CD14-positive monocyte (primary cell): ENCODE measurements at regions not wholly inside any gene's neighbourhood (a gene's known extent, or its start where the extent isn't known, plus 50 kb on each side); places are given as distances from the start of the nearest gene placed in this dataset.
A peak's percentile ranks its signal among the peaks of the same experiment; 100 is the strongest.

Experiments
- DNase-seq, 3 donors: peaks; one replicate each; pipeline ENCODE4 v3.0.0-alpha.2; 2011 to 2022
- H2AFZ ChIP-seq: 2 replicates; pipeline ENCODE4 v1.6.0; 2012; ENCODE audit warnings: mild to moderate bottlenecking, low read depth, low read length, inconsistent platforms; ENCODE audit not compliant: insufficient read depth, poor library complexity, severe bottlenecking
- H3K27ac ChIP-seq, 2 donors: 1 replicate in 1 of 2; 2 replicates in 1 of 2; pipeline ENCODE4 v1.5.1; 2012 to 2013; ENCODE audit warnings: low read length in 2 of 2, control low read depth in 1 of 2, inconsistent platforms in 1 of 2, low read depth in 1 of 2, mild to moderate bottlenecking in 1 of 2
- H3K27me3 ChIP-seq, 2 donors: one replicate each; pipeline versions ENCODE4 v1.6.0 to v1.6.1; 2011 to 2013; ENCODE audit warnings: low read length in 2 of 2; ENCODE audit not compliant: control insufficient read depth in 2 of 2, insufficient read depth in 2 of 2
- H3K36me3 ChIP-seq, 2 donors: replicated peaks in 1 of 2; 1 replicate in 1 of 2; 2 replicates in 1 of 2; pipeline versions ENCODE4 v1.5.1 to v1.6.1; 2012 to 2013; ENCODE audit warnings: low read length in 2 of 2, control low read depth in 1 of 2, inconsistent platforms in 1 of 2, mild to moderate bottlenecking in 1 of 2; ENCODE audit not compliant: insufficient read depth in 2 of 2, control insufficient read depth in 1 of 2
- H3K4me1 ChIP-seq, 2 donors: 1 replicate in 1 of 2; 2 replicates in 1 of 2; pipeline versions ENCODE4 v1.5.1 to v1.6.1; 2012 to 2013; ENCODE audit warnings: low read length in 2 of 2, control low read depth in 1 of 2, inconsistent platforms in 1 of 2, mild to moderate bottlenecking in 1 of 2, moderate library complexity in 1 of 2; ENCODE audit not compliant: insufficient read depth in 2 of 2, control insufficient read depth in 1 of 2
- H3K4me2 ChIP-seq: replicated peaks from 2 replicates; pipeline ENCODE3; 2012; ENCODE audit warnings: low read length, moderate library complexity, mild to moderate bottlenecking; ENCODE audit not compliant: poor library complexity, severe bottlenecking; ENCODE audit errors: extremely low read depth
- H3K4me3 ChIP-seq, 3 experiments: fragments of 200-600 bp in 1 of 3; sonication (generic) in 1 of 3; replicated peaks in 1 of 3; 1 replicate in 2 of 3; 2 replicates in 1 of 3; pipeline ENCODE4 v1.5.1; 2011 to 2013; ENCODE audit warnings: low read length in 3 of 3, mild to moderate bottlenecking in 3 of 3, control low read depth in 2 of 3, low read depth in 2 of 3, inconsistent platforms in 1 of 3, moderate library complexity in 1 of 3
- H3K79me2 ChIP-seq: 2 replicates; pipeline ENCODE4 v1.6.0; 2012; ENCODE audit warnings: mild to moderate bottlenecking, control low read depth, inconsistent platforms, low read length, moderate library complexity; ENCODE audit not compliant: insufficient read depth
- H3K9ac ChIP-seq: 2 replicates; pipeline ENCODE4 v1.6.0; 2017; ENCODE audit warnings: low read length, mild to moderate bottlenecking; ENCODE audit not compliant: insufficient read depth, poor library complexity, severe bottlenecking
- H3K9me3 ChIP-seq, 2 donors: replicated peaks in 1 of 2; 1 replicate in 1 of 2; 2 replicates in 1 of 2; pipeline versions ENCODE4 v1.5.1 to v1.6.1; 2012 to 2013; ENCODE audit warnings: low read length in 2 of 2, control low read depth in 1 of 2; ENCODE audit not compliant: control insufficient read depth in 1 of 2, insufficient read depth in 1 of 2
- H4K20me1 ChIP-seq: 2 replicates; pipeline ENCODE4 v1.6.0; 2012; ENCODE audit warnings: mild to moderate bottlenecking, low read length, control low read depth, moderate library complexity; ENCODE audit not compliant: insufficient read depth
- H3K27ac Mint-ChIP-seq, 7 donors: one replicate each; pipeline ENCODE4 v1.8.0; 2020; ENCODE audit warnings: mild to moderate bottlenecking in 7 of 7, mixed read lengths in 7 of 7, moderate library complexity in 6 of 7, inconsistent platforms in 2 of 7
- H3K27me3 Mint-ChIP-seq, 3 donors: one replicate each; pipeline ENCODE4 v1.8.0; 2021 to 2022; ENCODE audit warnings: low read depth in 3 of 3, mild to moderate bottlenecking in 3 of 3, mixed read lengths in 3 of 3, moderate library complexity in 3 of 3, inconsistent platforms in 1 of 3
- H3K36me3 Mint-ChIP-seq, 2 donors: one replicate each; pipeline ENCODE4 v1.8.0; 2020; ENCODE audit warnings: mixed read lengths in 2 of 2, inconsistent platforms in 1 of 2, mild to moderate bottlenecking in 1 of 2
- H3K4me1 Mint-ChIP-seq: one replicate; pipeline ENCODE4 v1.8.0; 2020; ENCODE audit warnings: mild to moderate bottlenecking, mixed read lengths
- H3K4me3 Mint-ChIP-seq, 2 donors: one replicate each; pipeline ENCODE4 v1.8.0; 2020; ENCODE audit warnings: mild to moderate bottlenecking in 2 of 2, mixed read lengths in 2 of 2, moderate library complexity in 1 of 2
- H3K9me3 Mint-ChIP-seq, 7 donors: one replicate each; pipeline ENCODE4 v1.8.0; 2020 to 2022; ENCODE audit warnings: mixed read lengths in 7 of 7, mild to moderate bottlenecking in 6 of 7, moderate library complexity in 6 of 7, inconsistent platforms in 2 of 7
- CTCF ChIP-seq: fragments of 200-600 bp; IDR thresholded peaks from one replicate; pipeline ENCODE4 v1.8.0; 2022; ENCODE audit warnings: antibody characterized with exemption, mild to moderate bottlenecking
- whole genome bisulfite sequencing: methylation state at CpG from one replicate; pipeline ENCODE4 v1.1.5; 2013; ENCODE audit warnings: missing lambda C conversion rate; ENCODE audit not compliant: insufficient coverage; 5-methylcytosine and 5-hydroxymethylcytosine counted together
- intact Hi-C, 2 donors: fragments of 100-400 bp; cut with micrococcal nuclease; formaldehyde crosslinking; loops; one replicate each; pipeline versions ENCODE4 v1.15.0 to v1.15.1; 2023

- no peaks in the 10 kb centered on the region for H3K4me1 ChIP-seq
- no peaks in the 10 kb centered on the region for H3K79me2 ChIP-seq
- intact Hi-C loops, result no loop called here
- H3K27me3 Mint-ChIP-seq, result peaks cover 0 to 2% (median 0%) of the 10 kb centered on the region in 3 donors
- no peak overlapping the region for H3K4me3 Mint-ChIP-seq
- no peaks in the 10 kb centered on the region for H3K36me3 ChIP-seq
- H4K20me1 ChIP-seq, result no peaks in the 10 kb centered on the region
- peak overlapping the region in 1 of 7 donors; percentile 26 for H3K27ac Mint-ChIP-seq
- no peaks in the 10 kb centered on the region for H3K4me1 Mint-ChIP-seq
- no peak for TF ChIP-seq CTCF
- no peak for DNase-seq
- no peaks in the 10 kb centered on the region for H3K36me3 Mint-ChIP-seq
- no peak overlapping the region for H3K4me3 ChIP-seq
- H3K9ac ChIP-seq, result no peak overlapping the region
- H3K9me3 ChIP-seq, result no peaks in the 10 kb centered on the region
- peaks cover 0 to 11% (median 5%) of the 10 kb centered on the region in 7 donors for H3K9me3 Mint-ChIP-seq
- no peak overlapping the region for H2AFZ ChIP-seq
- no peaks in the 10 kb centered on the region for H3K27me3 ChIP-seq
- H3K4me2 ChIP-seq, result no peak overlapping the region
- H3K27ac ChIP-seq, result no peak overlapping the region
These were observed 226.5 kb downstream of the IRS1 start for GRCh38 chr2:226573158-226573557.

- Histone ChIP-seq H3K36me3 (no peaks in the 10 kb centered on the region), H3K4me3 (no peak overlapping the region), H2AFZ (no peak overlapping the region), H3K9me3 (no peaks in the 10 kb centered on the region), H3K4me2 (no peak overlapping the region), H3K27me3 (no peaks in the 10 kb centered on the region), H3K9ac (no peak overlapping the region), H3K79me2 (no peaks in the 10 kb centered on the region), H3K27ac (no peak overlapping the region), H4K20me1 (no peaks in the 10 kb centered on the region), H3K4me1 (no peaks in the 10 kb centered on the region)
- no peak overlapping the region for H3K27ac Mint-ChIP-seq
- peaks cover 0 to 5% (median 0%) of the 10 kb centered on the region in 7 donors for H3K9me3 Mint-ChIP-seq
- no peak for TF ChIP-seq CTCF
- H3K4me1 Mint-ChIP-seq, result no peaks in the 10 kb centered on the region
- H3K27me3 Mint-ChIP-seq, result peaks cover 0 to 3% (median 2%) of the 10 kb centered on the region in 3 donors
- no peak overlapping the region for H3K4me3 Mint-ChIP-seq
- no peaks in the 10 kb centered on the region for H3K36me3 Mint-ChIP-seq
- no peak for DNase-seq
- 100% methylated on average over 1 of the region's 5 CpGs for WGBS
- intact Hi-C loops, result no loop called here
These were observed 235.0 kb downstream of the IRS1 start for GRCh38 chr2:226564667-226565066.
